DMS79 (cell line): ENCODE measurements at regions not wholly inside any gene's neighbourhood (a gene's known extent, or its start where the extent isn't known, plus 50 kb on each side); places are given as distances from the start of the nearest gene placed in this dataset.

ENCODE experiments used
- DNase-seq: peaks from one replicate; lab custom pipeline; 2025; lab: John Stamatoyannopoulos, UW

- DNase-seq: no peak
Observed at GRCh38 chr13:99055281-99055680, 77.4 kb upstream of the DOCK9 start.

- DNase-seq: no peak
Observed at GRCh38 chr13:99055735-99056134, 77.9 kb upstream of the DOCK9 start.

- DNase-seq: no peak
Observed at GRCh38 chr13:99056381-99057014, 78.6 kb upstream of the DOCK9 start.

GRCh38 chr13:99057310-99057975, 79.6 kb upstream of the DOCK9 start:
- no peak for DNase-seq

- DNase-seq: no peak
Observed at GRCh38 chr13:99058527-99059495, 80.9 kb upstream of the DOCK9 start.

GRCh38 chr13:99059498-99060075, 81.7 kb upstream of the DOCK9 start:
- no peak for DNase-seq

- DNase-seq: no peak
Observed at GRCh38 chr13:99061411-99061810, 83.5 kb upstream of the DOCK9 start.

GRCh38 chr13:99062593-99062992, 84.7 kb upstream of the DOCK9 start:
- peak; percentile 85 for DNase-seq

- no peak for DNase-seq
Observed at GRCh38 chr13:99063178-99063577, 85.3 kb upstream of the DOCK9 start.

GRCh38 chr13:99063952-99064351, 86.1 kb upstream of the DOCK9 start:
- no peak for DNase-seq

GRCh38 chr13:99064624-99065234, 86.9 kb upstream of the DOCK9 start:
- DNase-seq: no peak

GRCh38 chr13:99065235-99066015, 87.6 kb upstream of the DOCK9 start:
- DNase-seq: no peak

- no peak for DNase-seq
Observed at GRCh38 chr13:99066219-99066618, 88.4 kb upstream of the DOCK9 start.

- no peak for DNase-seq
Observed at GRCh38 chr13:99067159-99067985, 89.5 kb upstream of the DOCK9 start.

- DNase-seq: no peak
Observed at GRCh38 chr13:99071211-99071610, 93.3 kb upstream of the DOCK9 start.

GRCh38 chr13:99071666-99072065, 93.8 kb upstream of the DOCK9 start:
- peak; percentile 87 for DNase-seq

- no peak for DNase-seq
Observed at GRCh38 chr13:99072356-99072755, 94.5 kb upstream of the DOCK9 start.

GRCh38 chr13:99072941-99073340, 95.1 kb upstream of the DOCK9 start:
- no peak for DNase-seq

- no peak for DNase-seq
Observed at GRCh38 chr13:99074693-99075092, 96.8 kb upstream of the DOCK9 start.
